Uterus (tissue), 2 donors: ENCODE measurements at regions not wholly inside any gene's neighbourhood (a gene's known extent, or its start where the extent isn't known, plus 50 kb on each side); places are given as distances from the start of the nearest gene placed in this dataset.

Experiments used
- POLR2A ChIP-seq, 2 donors: fragments of 450-650 bp; IDR thresholded peaks; one replicate each; pipeline ENCODE4 v1.6.1; 2016; ENCODE audit warnings: antibody characterized with exemption in 2 of 2, mild to moderate bottlenecking in 1 of 2, moderate library complexity in 1 of 2
- TF ChIP-seq, protein P1 (sequence below), 4 experiments: fragments of 200-600 bp in 2 of 4; fragments of 450-650 bp in 2 of 4; sonication (generic) in 2 of 4; IDR thresholded peaks; one replicate each; pipeline ENCODE4 v1.5.1; 2016 to 2019; ENCODE audit warnings: antibody characterized with exemption in 4 of 4, mild to moderate bottlenecking in 2 of 4, moderate library complexity in 1 of 4

DNA sequence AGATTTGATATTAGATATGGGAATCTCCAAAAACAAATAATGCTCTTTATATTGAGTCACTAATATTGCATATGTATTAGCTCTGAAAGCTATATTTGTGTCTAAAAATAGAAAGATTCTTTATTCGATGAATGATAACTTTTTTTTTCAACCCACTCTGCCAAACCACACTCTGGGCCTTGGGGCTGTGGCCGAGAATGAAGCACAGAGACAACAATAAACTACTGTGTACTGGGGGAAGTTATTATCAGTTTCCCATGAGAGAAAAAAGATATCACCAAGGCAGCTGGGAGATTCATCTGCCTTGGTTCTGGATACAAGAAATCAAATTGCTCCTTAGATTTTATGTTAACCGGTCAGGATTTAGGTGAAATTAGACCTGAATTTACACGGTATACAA lies 762.2 kb downstream of the SUCLG1 start:
- TF ChIP-seq, protein P1, sequence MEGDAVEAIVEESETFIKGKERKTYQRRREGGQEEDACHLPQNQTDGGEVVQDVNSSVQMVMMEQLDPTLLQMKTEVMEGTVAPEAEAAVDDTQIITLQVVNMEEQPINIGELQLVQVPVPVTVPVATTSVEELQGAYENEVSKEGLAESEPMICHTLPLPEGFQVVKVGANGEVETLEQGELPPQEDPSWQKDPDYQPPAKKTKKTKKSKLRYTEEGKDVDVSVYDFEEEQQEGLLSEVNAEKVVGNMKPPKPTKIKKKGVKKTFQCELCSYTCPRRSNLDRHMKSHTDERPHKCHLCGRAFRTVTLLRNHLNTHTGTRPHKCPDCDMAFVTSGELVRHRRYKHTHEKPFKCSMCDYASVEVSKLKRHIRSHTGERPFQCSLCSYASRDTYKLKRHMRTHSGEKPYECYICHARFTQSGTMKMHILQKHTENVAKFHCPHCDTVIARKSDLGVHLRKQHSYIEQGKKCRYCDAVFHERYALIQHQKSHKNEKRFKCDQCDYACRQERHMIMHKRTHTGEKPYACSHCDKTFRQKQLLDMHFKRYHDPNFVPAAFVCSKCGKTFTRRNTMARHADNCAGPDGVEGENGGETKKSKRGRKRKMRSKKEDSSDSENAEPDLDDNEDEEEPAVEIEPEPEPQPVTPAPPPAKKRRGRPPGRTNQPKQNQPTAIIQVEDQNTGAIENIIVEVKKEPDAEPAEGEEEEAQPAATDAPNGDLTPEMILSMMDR (IDR thresholded peaks at IDR 0.05): no peak
- TF ChIP-seq POLR2A (IDR thresholded peaks at IDR 0.05): no peak
